HEK293 (cell line): ENCODE measurements at regions not wholly inside any gene's neighbourhood (a gene's known extent, or its start where the extent isn't known, plus 50 kb on each side); places are given as distances from the start of the nearest gene placed in this dataset.

Experiments
- CTCF ChIP-seq: fragments of 450-650 bp; formaldehyde crosslinking; IDR thresholded peaks from 2 replicates; pipeline ENCODE4 v1.5.1; 2016; ENCODE audit warnings: missing biosample characterization, missing genetic modification characterization
- ZBTB44 ChIP-seq: fragments of 450-650 bp; IDR thresholded peaks from 2 replicates; pipeline ENCODE4 v1.5.1; 2018; ENCODE audit warnings: missing biosample characterization, mild to moderate bottlenecking, missing genetic modification characterization
- ZNF785 ChIP-seq: fragments of 450-650 bp; formaldehyde crosslinking; IDR thresholded peaks from 2 replicates; pipeline ENCODE4 v1.5.1; 2016; ENCODE audit warnings: missing biosample characterization, missing genetic modification characterization
- TF ChIP-seq, protein P1 (sequence below): fragments of 450-650 bp; formaldehyde crosslinking; IDR thresholded peaks from 2 replicates; pipeline ENCODE4 v1.5.1; 2016; ENCODE audit warnings: missing biosample characterization, missing genetic modification characterization, borderline replicate concordance

DNA sequence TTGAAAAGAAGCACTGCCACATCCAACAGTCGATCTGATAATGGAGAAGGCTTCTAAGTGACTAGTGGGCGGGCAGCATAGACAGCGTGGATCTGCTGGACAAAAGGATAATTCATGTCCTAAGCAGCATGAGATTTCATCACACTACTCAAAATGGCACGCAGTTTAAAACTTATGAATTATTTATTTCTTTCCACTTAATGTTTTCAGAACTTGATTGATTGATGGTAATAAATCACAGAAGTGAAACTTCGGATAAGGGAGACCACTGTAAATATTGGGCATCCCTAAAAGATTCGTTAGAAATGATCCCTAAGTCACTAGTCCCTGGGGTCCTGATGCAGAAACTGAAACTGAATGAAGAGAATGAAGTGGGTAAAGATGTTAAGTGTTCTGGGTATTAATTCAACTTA lies 93.0 kb upstream of the ANK2 start:
- TF ChIP-seq ZNF785 = no peak
- no peak for TF ChIP-seq ZBTB44 (tag by site-specific recombination)
- TF ChIP-seq CTCF (tag by site-specific recombination) = no peak
- TF ChIP-seq, protein P1, sequence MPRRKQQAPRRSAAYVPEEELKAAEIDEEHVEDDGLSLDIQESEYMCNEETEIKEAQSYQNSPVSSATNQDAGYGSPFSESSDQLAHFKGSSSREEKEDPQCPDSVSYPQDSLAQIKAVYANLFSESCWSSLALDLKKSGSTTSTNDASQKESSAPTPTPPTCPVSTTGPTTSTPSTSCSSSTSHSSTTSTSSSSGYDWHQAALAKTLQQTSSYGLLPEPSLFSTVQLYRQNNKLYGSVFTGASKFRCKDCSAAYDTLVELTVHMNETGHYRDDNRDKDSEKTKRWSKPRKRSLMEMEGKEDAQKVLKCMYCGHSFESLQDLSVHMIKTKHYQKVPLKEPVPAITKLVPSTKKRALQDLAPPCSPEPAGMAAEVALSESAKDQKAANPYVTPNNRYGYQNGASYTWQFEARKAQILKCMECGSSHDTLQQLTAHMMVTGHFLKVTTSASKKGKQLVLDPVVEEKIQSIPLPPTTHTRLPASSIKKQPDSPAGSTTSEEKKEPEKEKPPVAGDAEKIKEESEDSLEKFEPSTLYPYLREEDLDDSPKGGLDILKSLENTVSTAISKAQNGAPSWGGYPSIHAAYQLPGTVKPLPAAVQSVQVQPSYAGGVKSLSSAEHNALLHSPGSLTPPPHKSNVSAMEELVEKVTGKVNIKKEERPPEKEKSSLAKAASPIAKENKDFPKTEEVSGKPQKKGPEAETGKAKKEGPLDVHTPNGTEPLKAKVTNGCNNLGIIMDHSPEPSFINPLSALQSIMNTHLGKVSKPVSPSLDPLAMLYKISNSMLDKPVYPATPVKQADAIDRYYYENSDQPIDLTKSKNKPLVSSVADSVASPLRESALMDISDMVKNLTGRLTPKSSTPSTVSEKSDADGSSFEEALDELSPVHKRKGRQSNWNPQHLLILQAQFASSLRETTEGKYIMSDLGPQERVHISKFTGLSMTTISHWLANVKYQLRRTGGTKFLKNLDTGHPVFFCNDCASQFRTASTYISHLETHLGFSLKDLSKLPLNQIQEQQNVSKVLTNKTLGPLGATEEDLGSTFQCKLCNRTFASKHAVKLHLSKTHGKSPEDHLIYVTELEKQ (tag by site-specific recombination) = no peak
